Osteoblast (primary cell): ENCODE measurements at regions not wholly inside any gene's neighbourhood (a gene's known extent, or its start where the extent isn't known, plus 50 kb on each side); places are given as distances from the start of the nearest gene placed in this dataset.
A peak's percentile ranks its signal among the peaks of the same experiment; 100 is the strongest.
"Not testable (repeated sequence)": the region's sequence is repeated elsewhere in the genome, so short reads cannot be mapped to it uniquely, and the experiment has no call there.

Source experiments
- DNase-seq: peaks from one replicate; pipeline ENCODE4 v3.0.0; 2011; ENCODE audit warnings: low spot score, mixed read lengths; ENCODE audit not compliant: insufficient read length; ENCODE audit errors: missing footprints
- H2AFZ ChIP-seq: 2 replicates; pipeline ENCODE4 v1.6.0; 2011; ENCODE audit warnings: mild to moderate bottlenecking, low read length
- H3K27ac ChIP-seq: 2 replicates; pipeline ENCODE4 v1.5.1; 2011; ENCODE audit warnings: mild to moderate bottlenecking, low read depth, low read length, moderate library complexity
- H3K27me3 ChIP-seq: 2 replicates; pipeline ENCODE4 v1.6.0; 2012; ENCODE audit warnings: mild to moderate bottlenecking, control low read depth, inconsistent platforms, low read length, moderate library complexity; ENCODE audit not compliant: insufficient read depth
- H3K36me3 ChIP-seq: 2 replicates; pipeline ENCODE4 v1.5.1; 2011; ENCODE audit warnings: mild to moderate bottlenecking, low read length, control low read depth, moderate library complexity; ENCODE audit not compliant: insufficient read depth
- H3K4me1 ChIP-seq: 2 replicates; pipeline ENCODE4 v1.5.1; 2011; ENCODE audit warnings: mild to moderate bottlenecking, low read length, control low read depth, moderate library complexity; ENCODE audit not compliant: insufficient read depth
- H3K4me2 ChIP-seq: 2 replicates; pipeline ENCODE4 v1.6.0; 2011; ENCODE audit warnings: mild to moderate bottlenecking, low read length; ENCODE audit not compliant: insufficient read depth
- H3K4me3 ChIP-seq: fragments of 200-600 bp; sonication (generic); 3 replicates; pipeline ENCODE4 v1.5.1; 2012; ENCODE audit warnings: mild to moderate bottlenecking, low read length, inconsistent platforms; ENCODE audit not compliant: insufficient read depth
- H3K79me2 ChIP-seq: 2 replicates; pipeline ENCODE4 v1.6.0; 2012; ENCODE audit warnings: mild to moderate bottlenecking, low read length, control low read depth, inconsistent platforms; ENCODE audit not compliant: insufficient read depth
- H3K9me3 ChIP-seq: 2 replicates; pipeline ENCODE4 v1.5.1; 2011; ENCODE audit warnings: low read depth, low read length, control low read depth
- H4K20me1 ChIP-seq: 2 replicates; pipeline ENCODE4 v1.6.0; 2012; ENCODE audit warnings: mild to moderate bottlenecking, low read length, control low read depth; ENCODE audit not compliant: insufficient read depth
- TF ChIP-seq, protein P1 (sequence below): IDR thresholded peaks from 2 replicates; pipeline ENCODE4 v1.5.1; 2011; ENCODE audit warnings: mild to moderate bottlenecking, low read depth, low read length, moderate library complexity; ENCODE audit errors: extremely low read depth

GRCh38 chr11:49850541-49850940 lies 101.7 kb upstream of the OR4C13 start:
- H4K20me1 ChIP-seq, H2AFZ ChIP-seq, H3K27ac ChIP-seq, H3K4me1 ChIP-seq, H3K9me3 ChIP-seq, H3K79me2 ChIP-seq, H3K27me3 ChIP-seq, H3K36me3 ChIP-seq, H3K4me3 ChIP-seq, H3K4me2 ChIP-seq: not testable (repeated sequence)
- peak; percentile 11 for DNase-seq

DNA sequence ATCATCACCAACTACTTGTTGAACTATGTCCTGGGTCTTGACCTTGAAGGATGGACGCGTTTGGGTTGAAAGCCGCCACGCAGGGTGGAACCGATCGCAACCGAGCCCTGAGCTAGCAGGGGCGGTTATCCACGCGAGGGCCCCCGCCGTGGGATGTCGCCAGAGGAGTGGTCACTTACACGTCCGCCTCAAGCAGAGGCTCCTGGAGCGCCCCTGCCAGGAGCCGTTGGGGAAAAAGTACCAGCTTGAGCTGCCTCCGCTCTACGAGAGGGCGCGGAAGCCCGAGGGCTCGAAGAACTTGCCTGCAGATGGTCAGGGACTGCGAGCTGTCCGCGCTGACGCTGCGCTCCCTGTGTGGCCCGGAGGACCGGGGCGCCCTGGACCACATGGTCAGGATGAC lies 100.7 kb upstream of the OR4C13 start:
- no peak overlapping the region for H2AFZ ChIP-seq
- no peaks in the 10 kb centered on the region for H4K20me1 ChIP-seq
- no peaks in the 10 kb centered on the region for H3K27me3 ChIP-seq
- H3K4me2 ChIP-seq: no peak overlapping the region
- no peaks in the 10 kb centered on the region for H3K79me2 ChIP-seq
- TF ChIP-seq, protein P1, sequence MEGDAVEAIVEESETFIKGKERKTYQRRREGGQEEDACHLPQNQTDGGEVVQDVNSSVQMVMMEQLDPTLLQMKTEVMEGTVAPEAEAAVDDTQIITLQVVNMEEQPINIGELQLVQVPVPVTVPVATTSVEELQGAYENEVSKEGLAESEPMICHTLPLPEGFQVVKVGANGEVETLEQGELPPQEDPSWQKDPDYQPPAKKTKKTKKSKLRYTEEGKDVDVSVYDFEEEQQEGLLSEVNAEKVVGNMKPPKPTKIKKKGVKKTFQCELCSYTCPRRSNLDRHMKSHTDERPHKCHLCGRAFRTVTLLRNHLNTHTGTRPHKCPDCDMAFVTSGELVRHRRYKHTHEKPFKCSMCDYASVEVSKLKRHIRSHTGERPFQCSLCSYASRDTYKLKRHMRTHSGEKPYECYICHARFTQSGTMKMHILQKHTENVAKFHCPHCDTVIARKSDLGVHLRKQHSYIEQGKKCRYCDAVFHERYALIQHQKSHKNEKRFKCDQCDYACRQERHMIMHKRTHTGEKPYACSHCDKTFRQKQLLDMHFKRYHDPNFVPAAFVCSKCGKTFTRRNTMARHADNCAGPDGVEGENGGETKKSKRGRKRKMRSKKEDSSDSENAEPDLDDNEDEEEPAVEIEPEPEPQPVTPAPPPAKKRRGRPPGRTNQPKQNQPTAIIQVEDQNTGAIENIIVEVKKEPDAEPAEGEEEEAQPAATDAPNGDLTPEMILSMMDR: no peak
- no peak overlapping the region for H3K27ac ChIP-seq
- no peaks in the 10 kb centered on the region for H3K4me1 ChIP-seq
- no peak for DNase-seq
- H3K4me3 ChIP-seq: no peak overlapping the region
- H3K9me3 ChIP-seq: no peaks in the 10 kb centered on the region
- H3K36me3 ChIP-seq: no peaks in the 10 kb centered on the region

- H2AFZ ChIP-seq: no peak overlapping the region
- no peak overlapping the region for H3K4me2 ChIP-seq
- no peaks in the 10 kb centered on the region for H3K27me3 ChIP-seq
- H3K4me1 ChIP-seq: no peaks in the 10 kb centered on the region
- TF ChIP-seq, protein P1: no peak
- no peaks in the 10 kb centered on the region for H4K20me1 ChIP-seq
- H3K9me3 ChIP-seq: no peaks in the 10 kb centered on the region
- no peaks in the 10 kb centered on the region for H3K79me2 ChIP-seq
- no peaks in the 10 kb centered on the region for H3K36me3 ChIP-seq
- DNase-seq: no peak
- H3K27ac ChIP-seq: no peak overlapping the region
- no peak overlapping the region for H3K4me3 ChIP-seq
Observed at GRCh38 chr11:49851971-49852389, 100.2 kb upstream of the OR4C13 start.

- H3K9me3 ChIP-seq, H3K36me3 ChIP-seq, H3K27me3 ChIP-seq, H2AFZ ChIP-seq, H3K4me3 ChIP-seq, H3K4me1 ChIP-seq, DNase-seq, H4K20me1 ChIP-seq, H3K27ac ChIP-seq, H3K4me2 ChIP-seq, H3K79me2 ChIP-seq: not testable (repeated sequence)
Observed at GRCh38 chr11:49888875-49889274, 63.3 kb upstream of the OR4C13 start.

DNA sequence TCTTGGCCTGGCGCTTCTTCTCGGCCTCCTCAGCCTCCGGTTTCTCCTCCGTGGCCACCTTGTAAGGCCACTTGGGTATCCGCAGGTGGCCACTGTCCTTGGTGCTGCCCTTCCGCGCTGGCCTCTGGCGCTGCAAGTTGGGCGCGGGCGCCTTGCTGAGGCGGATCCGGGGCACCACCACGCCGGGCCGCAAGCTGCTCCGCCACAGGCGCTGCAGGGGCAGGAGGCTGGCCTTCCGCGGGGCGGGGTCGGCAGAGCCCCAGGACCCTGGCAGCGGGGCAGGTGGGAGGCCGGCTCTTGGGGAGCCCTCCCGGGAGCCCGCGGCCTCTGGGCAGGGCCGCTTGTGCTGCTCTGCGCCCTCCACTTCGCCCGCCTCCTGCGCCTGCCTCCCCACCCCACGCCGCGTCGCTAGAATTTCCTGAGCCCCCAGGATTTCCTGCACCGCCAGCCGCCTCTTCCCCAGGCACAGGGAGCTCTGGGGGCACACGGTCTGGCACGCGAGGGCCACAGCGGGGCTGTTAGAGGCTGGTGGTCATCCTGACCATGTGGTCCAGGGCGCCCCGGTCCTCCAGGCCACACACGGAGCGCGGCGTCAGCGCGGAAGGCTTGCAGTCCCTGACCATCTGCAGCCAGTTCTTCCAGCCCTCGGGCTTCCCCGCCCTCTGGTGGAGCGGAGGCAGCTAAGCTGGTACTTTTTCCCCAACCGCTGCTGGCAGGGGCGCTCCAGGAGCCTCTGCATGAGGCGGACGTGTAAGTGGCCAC lies 60.1 kb upstream of the OR4C13 start:
- H3K27ac ChIP-seq, H3K27me3 ChIP-seq, H3K36me3 ChIP-seq, H3K4me3 ChIP-seq, H4K20me1 ChIP-seq, H3K9me3 ChIP-seq, H2AFZ ChIP-seq, H3K79me2 ChIP-seq, DNase-seq, H3K4me1 ChIP-seq, H3K4me2 ChIP-seq: not testable (repeated sequence)

- not testable (repeated sequence) for H3K27ac ChIP-seq, H3K4me2 ChIP-seq, H4K20me1 ChIP-seq, H3K79me2 ChIP-seq, H3K4me1 ChIP-seq, H2AFZ ChIP-seq, H3K27me3 ChIP-seq, H3K4me3 ChIP-seq, H3K9me3 ChIP-seq, H3K36me3 ChIP-seq, DNase-seq
Observed at GRCh38 chr11:49893442-49893841, 58.7 kb upstream of the OR4C13 start.
